GM10266 (cell line): ENCODE measurements at regions not wholly inside any gene's neighbourhood (a gene's known extent, or its start where the extent isn't known, plus 50 kb on each side); places are given as distances from the start of the nearest gene placed in this dataset.

Experiments
- DNase-seq: peaks from one replicate; pipeline ENCODE4 v3.0.0; 2012; ENCODE audit errors: extremely low spot score
- CTCF ChIP-seq: IDR thresholded peaks from 2 replicates; pipeline ENCODE4 v1.5.1; 2012; ENCODE audit warnings: mild to moderate bottlenecking, low read depth; ENCODE audit not compliant: control insufficient read depth, insufficient read depth; ENCODE audit errors: missing control alignments

- DNase-seq = no peak
- TF ChIP-seq CTCF = no peak
Observed at GRCh38 chr7:1340031-1340430, 107.4 kb downstream of the UNCX start.

DNA sequence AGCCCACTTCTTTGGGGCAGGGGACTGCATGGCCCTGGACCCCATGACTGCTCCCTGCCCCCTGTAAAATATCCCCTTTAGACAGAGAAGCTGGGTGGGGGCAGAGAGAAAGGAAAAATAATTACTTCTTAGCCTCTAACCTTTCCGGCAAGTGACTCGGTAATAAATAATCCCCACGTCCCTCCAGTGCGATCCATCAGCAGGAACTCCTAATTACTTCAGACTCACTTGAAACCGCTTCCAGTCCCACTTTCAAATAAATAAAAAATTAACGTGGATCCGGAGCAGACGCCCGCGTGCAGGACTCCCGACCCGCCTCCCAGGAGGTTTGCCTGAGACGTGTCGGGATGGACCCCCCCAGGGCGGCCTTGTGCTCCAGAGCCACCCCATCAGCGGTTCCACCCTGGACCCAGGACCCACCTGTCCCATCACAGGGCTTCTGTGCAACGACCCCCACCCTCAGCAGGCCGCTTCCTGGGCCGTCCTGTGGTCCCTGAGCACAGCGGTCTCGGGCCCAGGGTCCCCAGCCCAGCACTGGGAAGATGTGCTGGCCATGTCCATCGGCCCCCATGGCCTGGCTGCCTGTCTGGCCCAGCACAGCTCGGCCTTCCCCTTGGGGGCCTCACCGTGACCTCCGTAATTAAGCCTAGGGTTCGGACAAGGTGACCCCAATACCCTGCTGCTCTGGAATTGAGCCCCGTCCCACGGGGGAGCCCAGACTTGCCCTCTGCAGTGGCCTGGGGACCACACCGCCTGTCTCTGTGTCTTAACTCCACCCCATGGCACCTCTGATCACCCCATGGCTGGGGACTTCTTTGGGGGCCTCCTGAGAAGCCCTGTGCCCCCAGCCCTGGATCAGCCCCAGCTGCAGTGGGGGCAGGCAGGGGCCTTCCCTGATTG is 108.0 kb downstream of the UNCX start:
- no peak for TF ChIP-seq CTCF
- DNase-seq = no peak

- no peak for DNase-seq
- TF ChIP-seq CTCF = no peak
Observed at GRCh38 chr7:1341361-1342089, 108.9 kb downstream of the UNCX start.

- no peak for DNase-seq
Observed at GRCh38 chr7:1342090-1342640, 109.5 kb downstream of the UNCX start.

GRCh38 chr7:1343551-1343950 is 110.9 kb downstream of the UNCX start:
- no peak for TF ChIP-seq CTCF
- DNase-seq = no peak

More at GRCh38 chr7:1342090-1342640, 109.5 kb downstream of the UNCX start:
- no peak for TF ChIP-seq CTCF

GRCh38 chr7:1344421-1344820 is 111.7 kb downstream of the UNCX start:
- DNase-seq = no peak
- TF ChIP-seq CTCF = no peak

GRCh38 chr7:1344981-1345701 is 112.5 kb downstream of the UNCX start:
- no peak for TF ChIP-seq CTCF
- no peak for DNase-seq
